Tibial nerve (tissue), 4 donors: ENCODE measurements at regions not wholly inside any gene's neighbourhood (a gene's known extent, or its start where the extent isn't known, plus 50 kb on each side); places are given as distances from the start of the nearest gene placed in this dataset.

ENCODE experiments used
- EP300 ChIP-seq, 2 donors: sonication (generic); formaldehyde crosslinking; IDR thresholded peaks; one replicate each; pipeline ENCODE4 v1.6.1; 2017; ENCODE audit warnings: antibody characterized with exemption in 2 of 2, mild to moderate bottlenecking in 1 of 2
- POLR2A ChIP-seq, 2 donors: fragments of 450-650 bp; IDR thresholded peaks; one replicate each; pipeline ENCODE4 v1.6.1; 2017; ENCODE audit warnings: antibody characterized with exemption in 2 of 2, mild to moderate bottlenecking in 2 of 2, moderate library complexity in 2 of 2
- TF ChIP-seq, protein P1 (sequence below), 5 experiments: fragments of 200-600 bp in 3 of 5; fragments of 450-650 bp in 2 of 5; sonication (generic) in 3 of 5; IDR thresholded peaks; one replicate each; pipeline ENCODE4 v1.5.1; 2016 to 2019; ENCODE audit warnings: antibody characterized with exemption in 5 of 5, mild to moderate bottlenecking in 3 of 5, moderate library complexity in 2 of 5

DNA sequence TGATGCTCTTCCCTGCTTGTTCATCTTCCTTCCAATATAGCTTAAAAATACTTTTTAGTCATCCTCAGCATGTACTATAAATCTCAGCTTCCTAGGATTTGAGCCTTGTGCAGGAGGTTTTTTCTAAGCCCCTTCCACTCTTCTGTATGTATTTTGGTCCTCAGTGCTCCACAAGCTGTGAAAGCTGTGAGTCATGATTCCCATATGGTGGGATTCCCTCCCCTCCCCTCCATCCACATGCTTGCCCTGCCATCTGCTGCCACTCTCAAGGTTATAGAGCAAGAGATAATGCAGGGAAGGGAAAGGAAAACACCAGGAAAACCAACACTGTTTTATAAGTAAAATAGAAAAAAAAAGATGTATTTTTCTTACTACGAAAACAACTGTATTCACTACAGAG, 58.5 kb upstream of the AP1S2 start:
- no peak for TF ChIP-seq POLR2A (IDR thresholded peaks at IDR 0.05)
- TF ChIP-seq, protein P1, sequence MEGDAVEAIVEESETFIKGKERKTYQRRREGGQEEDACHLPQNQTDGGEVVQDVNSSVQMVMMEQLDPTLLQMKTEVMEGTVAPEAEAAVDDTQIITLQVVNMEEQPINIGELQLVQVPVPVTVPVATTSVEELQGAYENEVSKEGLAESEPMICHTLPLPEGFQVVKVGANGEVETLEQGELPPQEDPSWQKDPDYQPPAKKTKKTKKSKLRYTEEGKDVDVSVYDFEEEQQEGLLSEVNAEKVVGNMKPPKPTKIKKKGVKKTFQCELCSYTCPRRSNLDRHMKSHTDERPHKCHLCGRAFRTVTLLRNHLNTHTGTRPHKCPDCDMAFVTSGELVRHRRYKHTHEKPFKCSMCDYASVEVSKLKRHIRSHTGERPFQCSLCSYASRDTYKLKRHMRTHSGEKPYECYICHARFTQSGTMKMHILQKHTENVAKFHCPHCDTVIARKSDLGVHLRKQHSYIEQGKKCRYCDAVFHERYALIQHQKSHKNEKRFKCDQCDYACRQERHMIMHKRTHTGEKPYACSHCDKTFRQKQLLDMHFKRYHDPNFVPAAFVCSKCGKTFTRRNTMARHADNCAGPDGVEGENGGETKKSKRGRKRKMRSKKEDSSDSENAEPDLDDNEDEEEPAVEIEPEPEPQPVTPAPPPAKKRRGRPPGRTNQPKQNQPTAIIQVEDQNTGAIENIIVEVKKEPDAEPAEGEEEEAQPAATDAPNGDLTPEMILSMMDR (IDR thresholded peaks at IDR 0.05) = no peak
- no peak for TF ChIP-seq EP300 (IDR thresholded peaks at IDR 0.05)
